HuH-7 (cell line): ENCODE measurements at regions not wholly inside any gene's neighbourhood (a gene's known extent, or its start where the extent isn't known, plus 50 kb on each side); places are given as distances from the start of the nearest gene placed in this dataset.
"Not testable (repeated sequence)": the region's sequence is repeated elsewhere in the genome, so short reads cannot be mapped to it uniquely, and the experiment has no call there.

ENCODE experiments used
- DNase-seq: peaks from one replicate; pipeline ENCODE4 v3.0.0; 2011; ENCODE audit warnings: low spot score

- no peak for DNase-seq
These were observed 208.1 kb downstream of the SLC4A3 start for GRCh38 chr2:219835493-219835892.

- DNase-seq: no peak
These were observed 209.3 kb downstream of the SLC4A3 start for GRCh38 chr2:219836647-219837177.

- DNase-seq: no peak
These were observed 217.1 kb downstream of the SLC4A3 start for GRCh38 chr2:219844401-219845091.

GRCh38 chr2:219848882-219849281 lies 221.5 kb downstream of the SLC4A3 start:
- DNase-seq: no peak

GRCh38 chr2:219851169-219851568 lies 223.7 kb downstream of the SLC4A3 start:
- no peak for DNase-seq

GRCh38 chr2:219851801-219852481 lies 224.5 kb downstream of the SLC4A3 start:
- no peak for DNase-seq

GRCh38 chr2:219852626-219853025 lies 225.2 kb downstream of the SLC4A3 start:
- no peak for DNase-seq

- no peak for DNase-seq
These were observed 229.2 kb downstream of the SLC4A3 start for GRCh38 chr2:219856602-219857001.

- no peak for DNase-seq
These were observed 230.3 kb downstream of the SLC4A3 start for GRCh38 chr2:219857751-219858150.

- no peak for DNase-seq
These were observed 233.9 kb downstream of the SLC4A3 start for GRCh38 chr2:219861307-219861706.

- no peak for DNase-seq
These were observed 236.7 kb downstream of the SLC4A3 start for GRCh38 chr2:219864154-219864553.

GRCh38 chr2:219868635-219869034 lies 241.2 kb downstream of the SLC4A3 start:
- DNase-seq: no peak

GRCh38 chr2:219870041-219870440 lies 242.6 kb downstream of the SLC4A3 start:
- no peak for DNase-seq

- no peak for DNase-seq
These were observed 243.9 kb downstream of the SLC4A3 start for GRCh38 chr2:219871351-219871750.

GRCh38 chr2:219875036-219875435 lies 247.6 kb downstream of the SLC4A3 start:
- no peak for DNase-seq

GRCh38 chr2:219875986-219876385 lies 248.6 kb downstream of the SLC4A3 start:
- DNase-seq: not testable (repeated sequence)

- no peak for DNase-seq
These were observed 249.5 kb downstream of the SLC4A3 start for GRCh38 chr2:219876931-219877330.

- DNase-seq: no peak
These were observed 250.3 kb downstream of the SLC4A3 start for GRCh38 chr2:219877728-219878127.

- DNase-seq: no peak
These were observed 251.1 kb downstream of the SLC4A3 start for GRCh38 chr2:219878516-219878915.

GRCh38 chr2:219881851-219882250 lies 254.4 kb downstream of the SLC4A3 start:
- no peak for DNase-seq

- no peak for DNase-seq
These were observed 259.2 kb downstream of the SLC4A3 start for GRCh38 chr2:219886615-219887014.

GRCh38 chr2:219887870-219888269 lies 260.4 kb downstream of the SLC4A3 start:
- DNase-seq: no peak

- DNase-seq: no peak
These were observed 266.1 kb downstream of the SLC4A3 start for GRCh38 chr2:219893541-219893940.

GRCh38 chr2:219897456-219897855 lies 270.0 kb downstream of the SLC4A3 start:
- DNase-seq: no peak
